ENCODE measurements at regions not wholly inside any gene's neighbourhood (a gene's known extent, or its start where the extent isn't known, plus 50 kb on each side); places are given as distances from the start of the nearest gene placed in this dataset.

GRCh38 chr7:109963741-109964140 lies 1127.2 kb upstream of the LRRN3 start:
- no peak for DNase-seq

GRCh38 chr7:109964780-109965179 lies 1126.1 kb upstream of the LRRN3 start:
- DNase-seq: no peak

- DNase-seq: no peak
These were observed 1123.5 kb upstream of the LRRN3 start for GRCh38 chr7:109967406-109967805.

- no peak for DNase-seq
These were observed 1107.3 kb upstream of the LRRN3 start for GRCh38 chr7:109983618-109984017.

- DNase-seq: no peak
These were observed 1106.2 kb upstream of the LRRN3 start for GRCh38 chr7:109984729-109985128.

GRCh38 chr7:109986701-109987100 lies 1104.2 kb upstream of the LRRN3 start:
- no peak for DNase-seq

GRCh38 chr7:109996411-109996810 lies 1094.5 kb upstream of the LRRN3 start:
- DNase-seq: no peak

GRCh38 chr7:109996927-109997326 lies 1094.0 kb upstream of the LRRN3 start:
- no peak for DNase-seq

- no peak for DNase-seq
These were observed 1093.1 kb upstream of the LRRN3 start for GRCh38 chr7:109997837-109998236.

GRCh38 chr7:110001254-110001938 lies 1089.5 kb upstream of the LRRN3 start:
- DNase-seq: peak; percentile 60 to 80

- DNase-seq: peak in 1 of 2 experiments; percentile 32
These were observed 1087.1 kb upstream of the LRRN3 start for GRCh38 chr7:110003827-110004226.

GRCh38 chr7:110007320-110008063 lies 1083.4 kb upstream of the LRRN3 start:
- DNase-seq: no peak

GRCh38 chr7:110010359-110010758 lies 1080.6 kb upstream of the LRRN3 start:
- DNase-seq: no peak

GRCh38 chr7:110017405-110017804 lies 1073.5 kb upstream of the LRRN3 start:
- DNase-seq: no peak

GRCh38 chr7:110027385-110027784 lies 1063.5 kb upstream of the LRRN3 start:
- DNase-seq: no peak

- no peak for DNase-seq
These were observed 1047.4 kb upstream of the LRRN3 start for GRCh38 chr7:110043519-110043918.

- no peak for DNase-seq
These were observed 1040.1 kb upstream of the LRRN3 start for GRCh38 chr7:110050785-110051184.

- peak; percentile 28 to 75 for DNase-seq
These were observed 1039.6 kb upstream of the LRRN3 start for GRCh38 chr7:110051372-110051771.

- DNase-seq: no peak
These were observed 1034.6 kb upstream of the LRRN3 start for GRCh38 chr7:110056331-110056730.

- DNase-seq: no peak
These were observed 1032.5 kb upstream of the LRRN3 start for GRCh38 chr7:110058401-110058800.

GRCh38 chr7:110061387-110061786 lies 1029.5 kb upstream of the LRRN3 start:
- DNase-seq: no peak

GRCh38 chr7:110065121-110065520 lies 1025.8 kb upstream of the LRRN3 start:
- DNase-seq: no peak

- DNase-seq: no peak
These were observed 1024.1 kb upstream of the LRRN3 start for GRCh38 chr7:110066843-110067242.

- no peak for DNase-seq
These were observed 1019.7 kb upstream of the LRRN3 start for GRCh38 chr7:110071192-110071591.

GRCh38 chr7:110075450-110075849 lies 1015.5 kb upstream of the LRRN3 start:
- no peak for DNase-seq
